ENCODE measurements at regions not wholly inside any gene's neighbourhood (a gene's known extent, or its start where the extent isn't known, plus 50 kb on each side); places are given as distances from the start of the nearest gene placed in this dataset.
"Not testable (repeated sequence)": the region's sequence is repeated elsewhere in the genome, so short reads cannot be mapped to it uniquely, and the experiment has no call there.

GRCh38 chr5:102554082-102554481, 55.3 kb upstream of the SLCO6A1 start:
- DNase-seq, result no peak

GRCh38 chr5:102554728-102555127, 55.9 kb upstream of the SLCO6A1 start:
- peak; percentile 58 for DNase-seq

GRCh38 chr5:102561894-102562760, 63.3 kb upstream of the SLCO6A1 start:
- peak; percentile 41 for DNase-seq

- no peak for DNase-seq
These were observed 71.9 kb upstream of the SLCO6A1 start for GRCh38 chr5:102570747-102571146.

GRCh38 chr5:102578362-102578761, 79.6 kb upstream of the SLCO6A1 start:
- DNase-seq, result no peak

GRCh38 chr5:102579379-102579778, 80.6 kb upstream of the SLCO6A1 start:
- no peak for DNase-seq

GRCh38 chr5:102581011-102581410, 82.2 kb upstream of the SLCO6A1 start:
- DNase-seq, result no peak

GRCh38 chr5:102582696-102583095, 83.9 kb upstream of the SLCO6A1 start:
- no peak for DNase-seq

GRCh38 chr5:102583276-102584124, 84.7 kb upstream of the SLCO6A1 start:
- peak; percentile 55 for DNase-seq

GRCh38 chr5:102589661-102590060, 90.9 kb upstream of the SLCO6A1 start:
- DNase-seq, result no peak

GRCh38 chr5:102590467-102590866, 91.7 kb upstream of the SLCO6A1 start:
- no peak for DNase-seq

GRCh38 chr5:102591650-102592049, 92.8 kb upstream of the SLCO6A1 start:
- DNase-seq, result no peak

GRCh38 chr5:102592586-102592985, 93.8 kb upstream of the SLCO6A1 start:
- not testable (repeated sequence) for DNase-seq

GRCh38 chr5:102594192-102594591, 95.4 kb upstream of the SLCO6A1 start:
- no peak for DNase-seq

- no peak for DNase-seq
These were observed 96.5 kb upstream of the SLCO6A1 start for GRCh38 chr5:102595332-102595731.

- DNase-seq, result peak; percentile 3
These were observed 97.3 kb upstream of the SLCO6A1 start for GRCh38 chr5:102596113-102596512.

GRCh38 chr5:102596951-102597350, 98.2 kb upstream of the SLCO6A1 start:
- no peak for DNase-seq

GRCh38 chr5:102599289-102599688, 100.5 kb upstream of the SLCO6A1 start:
- no peak for DNase-seq

GRCh38 chr5:102600964-102601363, 102.2 kb upstream of the SLCO6A1 start:
- peak; percentile 5 for DNase-seq

GRCh38 chr5:102603670-102604069, 104.9 kb upstream of the SLCO6A1 start:
- DNase-seq, result no peak

GRCh38 chr5:102608414-102608813, 109.6 kb upstream of the SLCO6A1 start:
- no peak for DNase-seq

GRCh38 chr5:102611312-102611711, 112.5 kb upstream of the SLCO6A1 start:
- DNase-seq, result no peak

GRCh38 chr5:102613661-102614060, 114.9 kb upstream of the SLCO6A1 start:
- no peak for DNase-seq

Data from hematopoietic multipotent progenitor cell treated with erythropoietin and hydrocortisone succinate and interleukin-3 and kit ligand, for 4 days (in vitro differentiated cells).